Endodermal cell (in vitro differentiated cells): ENCODE measurements at regions not wholly inside any gene's neighbourhood (a gene's known extent, or its start where the extent isn't known, plus 50 kb on each side); places are given as distances from the start of the nearest gene placed in this dataset.

Experiments used
- DNase-seq: peaks from one replicate; pipeline ENCODE4 v3.0.0-alpha.2; 2017
- H3K27ac ChIP-seq: 2 replicates; pipeline ENCODE4 v1.5.1; 2013; ENCODE audit warnings: mild to moderate bottlenecking, low read depth, low read length, moderate library complexity
- H3K27me3 ChIP-seq: 2 replicates; pipeline ENCODE4 v1.6.1; 2013; ENCODE audit warnings: mild to moderate bottlenecking, low read length, moderate library complexity; ENCODE audit not compliant: insufficient read depth, control insufficient read depth, poor library complexity, severe bottlenecking
- H3K36me3 ChIP-seq: 2 replicates; pipeline ENCODE4 v1.7.0; 2013; ENCODE audit warnings: mild to moderate bottlenecking, low read length, moderate library complexity; ENCODE audit not compliant: control insufficient read depth, insufficient read depth
- H3K4me1 ChIP-seq: one replicate; pipeline ENCODE4 v1.7.0; 2013; ENCODE audit warnings: low read length; ENCODE audit not compliant: control insufficient read depth, insufficient read depth
- H3K4me3 ChIP-seq: 2 replicates; pipeline ENCODE4 v1.5.1; 2013; ENCODE audit warnings: mild to moderate bottlenecking, low read length, moderate library complexity
- H3K9ac ChIP-seq: 2 replicates; pipeline ENCODE4 v1.6.1; 2013; ENCODE audit warnings: mild to moderate bottlenecking, low read length, moderate library complexity; ENCODE audit not compliant: poor library complexity, severe bottlenecking; ENCODE audit errors: extremely low read depth
- H3K9me3 ChIP-seq: 2 replicates; pipeline ENCODE4 v1.6.1; 2013; ENCODE audit warnings: mild to moderate bottlenecking, low read length, moderate library complexity; ENCODE audit not compliant: control insufficient read depth
- H3K27ac Mint-ChIP-seq: 2 replicates; pipeline ENCODE4 v1.8.0; 2020; ENCODE audit warnings: mixed read lengths
- H3K27me3 Mint-ChIP-seq: 2 replicates; pipeline ENCODE4 v1.8.0; 2021; ENCODE audit warnings: mild to moderate bottlenecking, mixed read lengths; ENCODE audit not compliant: insufficient read depth
- H3K36me3 Mint-ChIP-seq: 2 replicates; pipeline ENCODE4 v1.8.0; 2020; ENCODE audit warnings: low read depth, mixed read lengths
- H3K4me1 Mint-ChIP-seq: 2 replicates; pipeline ENCODE4 v1.8.0; 2020; ENCODE audit warnings: mixed read lengths
- H3K4me3 Mint-ChIP-seq: 2 replicates; pipeline ENCODE4 v1.8.0; 2020; ENCODE audit warnings: mild to moderate bottlenecking, moderate library complexity, mixed read lengths
- H3K9me3 Mint-ChIP-seq: 2 replicates; pipeline ENCODE4 v1.8.0; 2020; ENCODE audit warnings: mild to moderate bottlenecking, mixed read lengths
- WGBS, 2 experiments: methylation state at CpG; one replicate each; pipeline versions ENCODE4 v1.1.5 to v1.1.7; 2013; ENCODE audit warnings: missing lambda C conversion rate in 2 of 2, mixed read lengths in 1 of 2; ENCODE audit not compliant: insufficient coverage in 1 of 2, insufficient read length in 1 of 2; 5-methylcytosine and 5-hydroxymethylcytosine counted together
- TF ChIP-seq, protein P1 (sequence below): fragments of 200-600 bp; sonication (generic); conservative IDR thresholded peaks from 2 replicates; pipeline ENCODE4 v1.5.0; 2021; ENCODE audit warnings: antibody characterized with exemption, mild to moderate bottlenecking

DNA sequence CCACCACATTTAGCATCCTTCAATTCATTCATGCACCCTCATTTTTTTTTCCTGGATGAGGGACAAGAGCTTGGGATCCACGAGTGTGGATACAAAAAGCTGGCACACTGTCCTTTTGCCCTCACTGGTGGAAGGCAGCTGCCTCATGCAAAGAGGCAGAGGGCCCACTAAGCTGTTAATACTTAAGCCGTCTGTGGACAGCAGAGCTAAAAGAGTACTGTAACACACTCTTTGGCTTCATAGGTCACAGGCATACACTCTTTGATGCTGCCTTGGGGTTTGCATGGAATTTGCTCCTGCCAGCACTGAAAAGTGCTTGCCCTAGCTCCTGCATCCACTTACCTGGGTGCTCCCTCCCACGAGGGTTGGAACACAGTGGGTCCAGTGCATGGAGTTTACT lies 978.4 kb upstream of the SPRY2 start:
- DNase-seq = no peak
- TF ChIP-seq, protein P1, sequence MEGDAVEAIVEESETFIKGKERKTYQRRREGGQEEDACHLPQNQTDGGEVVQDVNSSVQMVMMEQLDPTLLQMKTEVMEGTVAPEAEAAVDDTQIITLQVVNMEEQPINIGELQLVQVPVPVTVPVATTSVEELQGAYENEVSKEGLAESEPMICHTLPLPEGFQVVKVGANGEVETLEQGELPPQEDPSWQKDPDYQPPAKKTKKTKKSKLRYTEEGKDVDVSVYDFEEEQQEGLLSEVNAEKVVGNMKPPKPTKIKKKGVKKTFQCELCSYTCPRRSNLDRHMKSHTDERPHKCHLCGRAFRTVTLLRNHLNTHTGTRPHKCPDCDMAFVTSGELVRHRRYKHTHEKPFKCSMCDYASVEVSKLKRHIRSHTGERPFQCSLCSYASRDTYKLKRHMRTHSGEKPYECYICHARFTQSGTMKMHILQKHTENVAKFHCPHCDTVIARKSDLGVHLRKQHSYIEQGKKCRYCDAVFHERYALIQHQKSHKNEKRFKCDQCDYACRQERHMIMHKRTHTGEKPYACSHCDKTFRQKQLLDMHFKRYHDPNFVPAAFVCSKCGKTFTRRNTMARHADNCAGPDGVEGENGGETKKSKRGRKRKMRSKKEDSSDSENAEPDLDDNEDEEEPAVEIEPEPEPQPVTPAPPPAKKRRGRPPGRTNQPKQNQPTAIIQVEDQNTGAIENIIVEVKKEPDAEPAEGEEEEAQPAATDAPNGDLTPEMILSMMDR = no peak
- H3K4me3 Mint-ChIP-seq = no peak overlapping the region
- Histone ChIP-seq H3K4me1 (no peaks in the 10 kb centered on the region), H3K27ac (no peak overlapping the region), H3K9ac (no peak overlapping the region), H3K27me3 (no peaks in the 10 kb centered on the region), H3K4me3 (no peak overlapping the region), H3K36me3 (no peaks in the 10 kb centered on the region), H3K9me3 (no peaks in the 10 kb centered on the region)
- H3K27ac Mint-ChIP-seq = no peak overlapping the region
- WGBS, 2 experiments = 85 to 100% methylated on average over 1 to 3 of the region's 3 CpGs
- no peaks in the 10 kb centered on the region for H3K36me3 Mint-ChIP-seq
- no peaks in the 10 kb centered on the region for H3K9me3 Mint-ChIP-seq
- peaks cover 2% of the 10 kb centered on the region for H3K4me1 Mint-ChIP-seq
- no peaks in the 10 kb centered on the region for H3K27me3 Mint-ChIP-seq

DNA sequence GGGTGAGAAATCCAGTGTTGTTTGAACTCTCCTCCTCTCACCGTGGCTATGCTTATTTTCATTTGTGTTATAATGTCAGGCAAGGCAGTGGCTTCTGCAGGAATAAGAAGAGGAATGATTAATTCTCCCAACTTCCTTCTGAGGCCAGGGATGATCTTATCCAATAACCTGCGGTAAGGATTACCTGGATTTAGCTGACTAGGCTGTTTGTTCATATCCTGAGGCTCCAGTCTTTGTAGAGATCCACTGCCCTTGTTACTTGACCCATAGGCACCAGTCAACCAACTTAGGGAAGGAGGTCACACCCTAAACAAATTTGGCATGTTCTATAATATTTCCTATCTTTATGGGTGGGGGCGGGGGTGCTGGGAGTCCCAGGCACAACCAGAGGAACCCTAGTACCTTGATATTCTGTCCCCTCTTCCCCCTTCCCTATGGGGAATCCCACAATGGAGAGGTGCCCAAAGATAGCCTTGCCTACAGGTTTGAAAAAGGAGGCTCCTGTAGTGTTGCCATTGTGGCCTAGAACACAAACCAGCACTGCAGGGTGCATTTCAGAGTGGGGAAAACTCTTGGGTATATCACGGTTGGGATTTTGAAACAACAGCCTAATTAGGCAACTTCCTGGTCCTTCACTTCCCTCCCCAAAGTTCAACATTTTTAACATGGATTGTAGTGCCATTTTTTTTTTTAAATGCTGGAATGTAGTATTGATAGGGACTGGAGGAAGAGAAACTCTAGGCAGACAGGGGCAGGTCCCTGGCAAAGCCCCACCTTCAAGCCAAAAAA lies 977.5 kb upstream of the SPRY2 start:
- DNase-seq = no peak
- TF ChIP-seq, protein P1 = no peak
- no peaks in the 10 kb centered on the region for H3K27me3 Mint-ChIP-seq
- no peaks in the 10 kb centered on the region for H3K4me1 ChIP-seq
- H3K27me3 ChIP-seq = no peaks in the 10 kb centered on the region
- H3K27ac Mint-ChIP-seq = no peak overlapping the region
- no peaks in the 10 kb centered on the region for H3K9me3 Mint-ChIP-seq
- H3K4me3 Mint-ChIP-seq = no peak overlapping the region
- 96 to 100% methylated on average over 1 to 4 of the region's 4 CpGs for WGBS, 2 experiments
- H3K36me3 Mint-ChIP-seq = no peaks in the 10 kb centered on the region
- no peak overlapping the region for H3K27ac ChIP-seq
- H3K9me3 ChIP-seq = no peaks in the 10 kb centered on the region
- H3K4me3 ChIP-seq = no peak overlapping the region
- no peaks in the 10 kb centered on the region for H3K36me3 ChIP-seq
- no peak overlapping the region for H3K9ac ChIP-seq
- peaks cover 2% of the 10 kb centered on the region for H3K4me1 Mint-ChIP-seq

DNA sequence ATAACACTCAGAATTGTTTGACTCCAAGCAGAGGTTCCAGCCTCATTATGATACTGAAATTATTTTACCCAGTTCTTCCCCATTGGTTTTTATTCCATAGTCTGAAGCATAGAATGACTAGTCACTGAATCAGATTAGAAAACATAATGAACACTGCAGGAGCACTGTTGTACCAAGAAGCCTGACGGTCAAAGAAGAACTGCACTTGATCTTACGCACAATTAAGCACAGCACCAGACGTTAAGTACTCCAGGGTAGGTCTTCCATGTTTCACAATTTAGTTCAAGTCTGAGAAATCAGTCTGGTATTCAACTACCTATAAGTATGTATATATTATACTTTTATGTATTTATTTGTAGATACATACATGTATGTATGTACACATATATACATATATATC lies 973.5 kb upstream of the SPRY2 start:
- H3K4me1 Mint-ChIP-seq = peaks cover 2% of the 10 kb centered on the region
- H3K27me3 Mint-ChIP-seq = no peaks in the 10 kb centered on the region
- no peaks in the 10 kb centered on the region for H3K36me3 Mint-ChIP-seq
- H3K36me3 ChIP-seq = no peaks in the 10 kb centered on the region
- H3K4me1 ChIP-seq = no peaks in the 10 kb centered on the region
- no peak overlapping the region for H3K4me3 Mint-ChIP-seq
- no peak overlapping the region for H3K4me3 ChIP-seq
- no peaks in the 10 kb centered on the region for H3K27me3 ChIP-seq
- WGBS, 2 experiments = 90% methylated on average over 3 of the region's 3 CpGs; no CpG with 5 or more reads in 1 of the 2 experiments
- no peak for DNase-seq
- H3K27ac Mint-ChIP-seq = no peak overlapping the region
- no peak overlapping the region for H3K9ac ChIP-seq
- no peak overlapping the region for H3K27ac ChIP-seq
- TF ChIP-seq, protein P1 = no peak
- no peaks in the 10 kb centered on the region for H3K9me3 ChIP-seq
- H3K9me3 Mint-ChIP-seq = peaks cover 9% of the 10 kb centered on the region
